Mammary epithelial cell (primary cell): ENCODE measurements at regions not wholly inside any gene's neighbourhood (a gene's known extent, or its start where the extent isn't known, plus 50 kb on each side); places are given as distances from the start of the nearest gene placed in this dataset.

Experiments used
- CTCF ChIP-seq, 2 donors: IDR thresholded peaks in 1 of 2; conservative IDR thresholded peaks in 1 of 2; 2 replicates each; pipeline ENCODE4 v1.5.1; 2011 to 2012; ENCODE audit warnings: inconsistent platforms in 2 of 2, low read length in 2 of 2, mild to moderate bottlenecking in 2 of 2, control low read depth in 1 of 2, low read depth in 1 of 2; ENCODE audit not compliant: insufficient read depth in 1 of 2; ENCODE audit errors: extremely low read depth in 1 of 2
- EZH2 ChIP-seq: IDR thresholded peaks from 2 replicates; pipeline ENCODE4 v1.6.1; 2012; ENCODE audit warnings: low read length, inconsistent platforms, borderline replicate concordance

DNA sequence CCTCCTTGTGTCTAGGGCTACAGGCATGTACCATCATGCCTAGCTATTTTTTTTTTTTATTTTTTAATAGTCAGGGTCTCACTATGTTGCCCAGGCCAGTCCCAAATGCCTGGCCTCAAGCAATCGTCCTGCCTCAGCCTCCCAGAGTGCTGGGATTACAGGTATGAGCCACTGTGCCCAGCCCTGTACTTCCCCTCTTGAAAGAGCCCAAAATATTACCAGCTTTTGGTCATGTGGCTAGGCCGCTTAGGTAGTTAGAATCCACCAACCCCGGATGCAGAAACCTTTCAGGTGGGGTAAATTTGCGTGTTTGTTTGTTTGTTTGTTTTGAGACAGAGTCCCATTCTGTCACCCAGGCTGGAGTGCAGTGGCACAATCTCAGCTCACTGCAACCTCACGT, 132.8 kb upstream of the C2CD4B start:
- TF ChIP-seq CTCF (conservative IDR thresholded peaks at IDR 0.05 in 1 of 2, IDR thresholded peaks at IDR 0.05 in 1 of 2; ENCODE audit: extremely low read depth in 1 of 2, insufficient read depth in 1 of 2, low read depth in 1 of 2, low read length in 2 of 2) (no peak), EZH2 (no peak)
